ENCODE measurements at regions not wholly inside any gene's neighbourhood (a gene's known extent, or its start where the extent isn't known, plus 50 kb on each side); places are given as distances from the start of the nearest gene placed in this dataset.

DNA sequence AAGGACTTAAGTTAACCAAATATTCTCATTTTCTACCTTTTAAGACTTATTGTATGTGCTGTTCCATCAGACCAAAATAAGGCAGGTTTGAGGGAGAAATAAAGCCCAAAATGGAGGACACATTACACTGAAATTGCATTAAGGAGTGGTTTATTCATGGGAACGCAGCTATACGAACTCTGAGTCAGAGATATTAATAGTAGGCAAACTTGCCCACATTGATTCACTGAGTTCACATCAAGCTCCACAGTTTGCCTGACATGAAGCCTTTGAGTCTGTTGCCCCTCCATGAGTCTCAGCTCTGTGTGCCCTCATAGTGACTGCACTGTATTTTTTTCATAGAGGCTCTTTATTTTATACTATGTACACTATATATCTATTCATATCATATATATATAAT, 135.0 kb upstream of the SNX2 start:
- Histone ChIP-seq H3K4me3 (ENCODE audit: low read depth, low read length, poor library complexity, severe bottlenecking) (no peak overlapping the region), H3K79me2 (ENCODE audit: insufficient read depth, low read length) (no peaks in the 10 kb centered on the region), H3K27me3 (ENCODE audit: insufficient read depth, low read length) (no peaks in the 10 kb centered on the region), H3K4me2 (ENCODE audit: low read length) (no peak overlapping the region), H3K36me3 (ENCODE audit: insufficient read depth, low read length) (no peaks in the 10 kb centered on the region), H3K27ac (ENCODE audit: low read depth, low read length, poor library complexity, severe bottlenecking) (no peak overlapping the region), H4K20me1 (ENCODE audit: insufficient read depth, low read length) (no peaks in the 10 kb centered on the region), H3K4me1 (ENCODE audit: insufficient read depth, low read length, severe bottlenecking) (no peaks in the 10 kb centered on the region), H3K9ac (ENCODE audit: low read length) (no peak overlapping the region), H3K9me3 (ENCODE audit: low read length) (no peaks in the 10 kb centered on the region), H3F3A (ENCODE audit: insufficient read depth, low read length) (no peaks in the 10 kb centered on the region), H2AFZ (ENCODE audit: low read length) (no peak overlapping the region), H3K9me2 (ENCODE audit: low read depth, low read length) (no peaks in the 10 kb centered on the region)
- TF ChIP-seq, protein P1, sequence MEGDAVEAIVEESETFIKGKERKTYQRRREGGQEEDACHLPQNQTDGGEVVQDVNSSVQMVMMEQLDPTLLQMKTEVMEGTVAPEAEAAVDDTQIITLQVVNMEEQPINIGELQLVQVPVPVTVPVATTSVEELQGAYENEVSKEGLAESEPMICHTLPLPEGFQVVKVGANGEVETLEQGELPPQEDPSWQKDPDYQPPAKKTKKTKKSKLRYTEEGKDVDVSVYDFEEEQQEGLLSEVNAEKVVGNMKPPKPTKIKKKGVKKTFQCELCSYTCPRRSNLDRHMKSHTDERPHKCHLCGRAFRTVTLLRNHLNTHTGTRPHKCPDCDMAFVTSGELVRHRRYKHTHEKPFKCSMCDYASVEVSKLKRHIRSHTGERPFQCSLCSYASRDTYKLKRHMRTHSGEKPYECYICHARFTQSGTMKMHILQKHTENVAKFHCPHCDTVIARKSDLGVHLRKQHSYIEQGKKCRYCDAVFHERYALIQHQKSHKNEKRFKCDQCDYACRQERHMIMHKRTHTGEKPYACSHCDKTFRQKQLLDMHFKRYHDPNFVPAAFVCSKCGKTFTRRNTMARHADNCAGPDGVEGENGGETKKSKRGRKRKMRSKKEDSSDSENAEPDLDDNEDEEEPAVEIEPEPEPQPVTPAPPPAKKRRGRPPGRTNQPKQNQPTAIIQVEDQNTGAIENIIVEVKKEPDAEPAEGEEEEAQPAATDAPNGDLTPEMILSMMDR (IDR thresholded peaks at IDR 0.05; ENCODE audit: low read length), result no peak
- no peak for TF ChIP-seq EZH2 (IDR thresholded peaks at IDR 0.05; ENCODE audit: borderline replicate concordance, low read length)

DNA sequence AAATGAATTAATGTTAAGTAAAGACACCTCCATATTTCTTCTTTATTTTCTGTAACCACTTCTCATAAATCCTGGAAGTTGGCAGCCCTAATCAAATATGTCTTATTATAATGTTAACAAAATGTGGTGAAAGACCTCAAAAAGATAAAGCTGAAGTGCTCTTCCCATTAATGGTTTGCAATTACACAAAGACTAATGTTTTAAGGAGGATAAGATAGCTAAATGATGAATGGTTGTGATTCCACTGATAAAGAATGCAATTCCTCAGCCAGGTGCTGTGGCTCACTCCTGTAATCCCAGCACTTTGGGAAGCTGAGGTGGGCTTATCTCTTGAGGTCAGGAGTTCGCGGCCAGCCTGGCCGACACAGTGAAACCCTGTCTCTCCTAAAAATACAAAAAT, 125.8 kb upstream of the SNX2 start:
- no peaks in the 10 kb centered on the region for H3K9me3 ChIP-seq (ENCODE audit: low read length)
- no peaks in the 10 kb centered on the region for H3K79me2 ChIP-seq (ENCODE audit: insufficient read depth, low read length)
- H2AFZ ChIP-seq (ENCODE audit: low read length), result no peak overlapping the region
- no peaks in the 10 kb centered on the region for H3K9me2 ChIP-seq (ENCODE audit: low read depth, low read length)
- TF ChIP-seq, protein P1 (IDR thresholded peaks at IDR 0.05; ENCODE audit: low read length), result no peak
- no peak for TF ChIP-seq EZH2 (IDR thresholded peaks at IDR 0.05; ENCODE audit: borderline replicate concordance, low read length)
- no peaks in the 10 kb centered on the region for H3K27me3 ChIP-seq (ENCODE audit: insufficient read depth, low read length)
- H3K36me3 ChIP-seq (ENCODE audit: insufficient read depth, low read length), result no peaks in the 10 kb centered on the region
- no peaks in the 10 kb centered on the region for H4K20me1 ChIP-seq (ENCODE audit: insufficient read depth, low read length)
- H3K4me3 ChIP-seq (ENCODE audit: low read depth, low read length, poor library complexity, severe bottlenecking), result no peak overlapping the region
- H3K27ac ChIP-seq (ENCODE audit: low read depth, low read length, poor library complexity, severe bottlenecking), result no peak overlapping the region
- no peaks in the 10 kb centered on the region for H3K4me1 ChIP-seq (ENCODE audit: insufficient read depth, low read length, severe bottlenecking)
- no peak overlapping the region for H3K4me2 ChIP-seq (ENCODE audit: low read length)
- no peaks in the 10 kb centered on the region for H3F3A ChIP-seq (ENCODE audit: insufficient read depth, low read length)
- H3K9ac ChIP-seq (ENCODE audit: low read length), result no peak overlapping the region

DNA sequence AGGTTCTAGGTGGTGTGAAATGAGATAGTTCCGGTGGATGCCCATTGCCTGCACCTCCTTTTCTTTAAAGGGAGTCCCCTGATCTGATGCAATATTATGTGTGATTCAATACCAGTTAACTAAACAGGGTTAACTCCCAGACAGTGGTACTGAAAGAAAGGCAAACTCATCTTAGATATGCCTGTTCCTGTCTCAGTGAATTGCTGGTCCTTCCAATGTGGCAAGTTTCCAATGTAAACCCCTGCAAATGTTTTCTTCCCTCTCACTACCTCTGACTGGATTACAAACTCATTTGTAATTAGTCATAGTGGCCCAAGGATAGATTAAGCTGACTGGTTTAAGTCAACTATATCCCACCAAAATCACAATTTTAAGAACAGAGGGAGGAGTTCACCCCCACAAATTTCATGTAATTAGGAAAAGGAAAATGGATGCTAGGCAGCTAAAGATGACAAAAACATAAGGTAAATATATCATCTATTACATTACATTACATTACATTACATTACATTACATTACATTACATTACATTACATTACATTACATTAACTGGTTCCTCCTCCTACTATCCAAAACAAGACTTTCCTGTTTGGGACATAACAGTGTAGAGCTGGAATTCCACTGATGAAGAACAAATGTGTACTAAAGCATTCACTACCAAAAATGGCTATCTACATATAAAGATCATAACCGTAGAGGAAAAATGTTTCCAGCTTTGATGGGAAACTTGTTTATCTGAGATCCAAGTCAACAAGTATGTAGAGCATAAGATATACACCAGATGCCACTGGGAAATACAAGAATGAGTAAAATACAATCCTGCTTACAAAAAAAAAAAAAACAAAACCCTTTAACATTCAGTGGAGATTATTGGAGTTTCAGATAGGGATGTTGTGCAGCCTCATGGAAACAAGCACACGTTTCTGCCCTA, 121.5 kb upstream of the SNX2 start:
- no peak overlapping the region for H3K4me2 ChIP-seq (ENCODE audit: low read length)
- no peaks in the 10 kb centered on the region for H3K9me2 ChIP-seq (ENCODE audit: low read depth, low read length)
- no peaks in the 10 kb centered on the region for H3F3A ChIP-seq (ENCODE audit: insufficient read depth, low read length)
- H2AFZ ChIP-seq (ENCODE audit: low read length), result no peak overlapping the region
- H3K9ac ChIP-seq (ENCODE audit: low read length), result no peak overlapping the region
- H3K27ac ChIP-seq (ENCODE audit: low read depth, low read length, poor library complexity, severe bottlenecking), result no peak overlapping the region
- H3K27me3 ChIP-seq (ENCODE audit: insufficient read depth, low read length), result no peaks in the 10 kb centered on the region
- H4K20me1 ChIP-seq (ENCODE audit: insufficient read depth, low read length), result no peaks in the 10 kb centered on the region
- H3K4me1 ChIP-seq (ENCODE audit: insufficient read depth, low read length, severe bottlenecking), result peaks cover 6% of the 10 kb centered on the region
- H3K36me3 ChIP-seq (ENCODE audit: insufficient read depth, low read length), result no peaks in the 10 kb centered on the region
- no peaks in the 10 kb centered on the region for H3K79me2 ChIP-seq (ENCODE audit: insufficient read depth, low read length)
- H3K9me3 ChIP-seq (ENCODE audit: low read length), result no peaks in the 10 kb centered on the region
- no peak overlapping the region for H3K4me3 ChIP-seq (ENCODE audit: low read depth, low read length, poor library complexity, severe bottlenecking)
- TF ChIP-seq, protein P1 (IDR thresholded peaks at IDR 0.05; ENCODE audit: low read length), result no peak
- no peak for TF ChIP-seq EZH2 (IDR thresholded peaks at IDR 0.05; ENCODE audit: borderline replicate concordance, low read length)
